ENCODE measurements at regions not wholly inside any gene's neighbourhood (a gene's known extent, or its start where the extent isn't known, plus 50 kb on each side); places are given as distances from the start of the nearest gene placed in this dataset.

GRCh38 chr6:148649454-148649963 is 97.3 kb upstream of the UST start:
- no peak for TF ChIP-seq CTCF (IDR thresholded peaks at IDR 0.05; ENCODE audit: insufficient read depth, low read length)
- TF ChIP-seq POLR2AphosphoS5 (IDR thresholded peaks at IDR 0.05; ENCODE audit: low read depth) = no peak
- TF ChIP-seq REST (IDR thresholded peaks at IDR 0.05; ENCODE audit: insufficient replicate concordance, low read depth) = no peak
- TF ChIP-seq GABPA (IDR thresholded peaks at IDR 0.05; ENCODE audit: low read depth) = no peak
- no peak for TF ChIP-seq SPI1 (IDR thresholded peaks at IDR 0.05; ENCODE audit: borderline replicate concordance, low read depth)
